Panc1 (cell line): ENCODE measurements at regions not wholly inside any gene's neighbourhood (a gene's known extent, or its start where the extent isn't known, plus 50 kb on each side); places are given as distances from the start of the nearest gene placed in this dataset.

Experiments used
- ATAC-seq: fragments of 200-7000 bp; cut with Tn5 transposase; 2 replicates; pipeline ENCODE4 v1.9.1; 2020; ENCODE audit warnings: mild to moderate bottlenecking, moderate library complexity
- BruUV-seq: library from RNA; stranded (reverse); fragments of 400-500 nt; replicated peaks from 2 replicates; lab custom pipeline; 2021; lab: Mats Ljungman, UMichigan
- CTCF ChIA-PET: fragments of 300-600 bp; sonication (Branson Sonifier 250); formaldehyde crosslinking; loops from one replicate; lab custom pipeline; 2022; ENCODE audit warnings: antibody characterized with exemption; lab: Charles Lee
- POLR2A ChIA-PET: fragments of 300-600 bp; sonication (Branson Sonifier 250); formaldehyde crosslinking; loops from one replicate; lab custom pipeline; 2022; ENCODE audit warnings: antibody characterized with exemption; lab: Charles Lee
- DNase-seq: peaks from one replicate; pipeline ENCODE4 v3.0.0-alpha.2; 2010; ENCODE audit warnings: low read depth, low spot score
- H3K27ac ChIP-seq: 2 replicates; pipeline ENCODE4 v1.5.1; 2011; ENCODE audit warnings: mild to moderate bottlenecking, low read length, inconsistent platforms
- H3K27me3 ChIP-seq: fragments of 200-500 bp; sonication (Bioruptor generic); 2 replicates; pipeline ENCODE4 v1.6.0; 2014; ENCODE audit warnings: low read length, inconsistent platforms; ENCODE audit not compliant: control insufficient read depth, insufficient read depth
- H3K36me3 ChIP-seq: fragments of 200-500 bp; sonication (Bioruptor generic); 2 replicates; pipeline ENCODE4 v1.5.1; 2014; ENCODE audit warnings: inconsistent platforms, mild to moderate bottlenecking, low read length, moderate library complexity; ENCODE audit not compliant: control insufficient read depth, insufficient read depth
- H3K4me1 ChIP-seq: 2 replicates; pipeline ENCODE4 v1.5.1; 2011; ENCODE audit warnings: inconsistent platforms, mild to moderate bottlenecking, low read length, moderate library complexity; ENCODE audit not compliant: control insufficient read depth, insufficient read depth
- H3K4me3 ChIP-seq, 2 experiments: 2 replicates each; pipeline ENCODE4 v1.5.1; 2011 to 2012; ENCODE audit warnings: low read depth in 2 of 2, low read length in 2 of 2, mild to moderate bottlenecking in 2 of 2, inconsistent platforms in 1 of 2, moderate library complexity in 1 of 2
- H3K9me3 ChIP-seq: fragments of 200-500 bp; sonication (Bioruptor generic); 2 replicates; pipeline ENCODE4 v1.5.1; 2014; ENCODE audit warnings: low read depth, mild to moderate bottlenecking, inconsistent platforms, low read length, moderate library complexity; ENCODE audit not compliant: control insufficient read depth, insufficient read depth
- POLR2AphosphoS5 ChIP-seq: IDR thresholded peaks from 2 replicates; pipeline ENCODE4 v1.6.1; 2012; ENCODE audit warnings: mild to moderate bottlenecking, low read depth, low read length, moderate library complexity
- SIN3A ChIP-seq: IDR thresholded peaks from 2 replicates; pipeline ENCODE4 v1.6.1; 2012; ENCODE audit warnings: low read depth, mild to moderate bottlenecking, low read length, moderate library complexity, borderline replicate concordance; ENCODE audit not compliant: insufficient read depth
- TCF7L2 ChIP-seq: IDR thresholded peaks from 2 replicates; pipeline ENCODE4 v1.6.1; 2011; ENCODE audit warnings: mild to moderate bottlenecking, low read depth, low read length, inconsistent platforms
- in situ Hi-C: cut with HindIII; loops from 2 replicates; pipeline ENCODE4 v1.10.0; 2016; ENCODE audit warnings: low sequenced_read_pairs, low pct_unique_long_range_greater_than_20kb
- intact Hi-C: fragments of 100-400 bp; cut with micrococcal nuclease; formaldehyde crosslinking; loops from one replicate; pipeline ENCODE4 v1.10.0; 2022; ENCODE audit not compliant: unreplicated experiment
- TF ChIP-seq, protein P1 (sequence below), 2 experiments: IDR thresholded peaks; 2 replicates each; pipeline ENCODE4 v1.6.1; 2011 to 2012; ENCODE audit warnings: low read depth in 2 of 2, control low read depth in 1 of 2, low read length in 1 of 2, mild to moderate bottlenecking in 1 of 2, moderate library complexity in 1 of 2; ENCODE audit not compliant: insufficient read depth in 1 of 2
- TF ChIP-seq, protein P2 (sequence below): fragments of 450-650 bp; IDR thresholded peaks from 2 replicates; pipeline ENCODE4 v1.5.1; 2017; ENCODE audit warnings: mild to moderate bottlenecking

DNA sequence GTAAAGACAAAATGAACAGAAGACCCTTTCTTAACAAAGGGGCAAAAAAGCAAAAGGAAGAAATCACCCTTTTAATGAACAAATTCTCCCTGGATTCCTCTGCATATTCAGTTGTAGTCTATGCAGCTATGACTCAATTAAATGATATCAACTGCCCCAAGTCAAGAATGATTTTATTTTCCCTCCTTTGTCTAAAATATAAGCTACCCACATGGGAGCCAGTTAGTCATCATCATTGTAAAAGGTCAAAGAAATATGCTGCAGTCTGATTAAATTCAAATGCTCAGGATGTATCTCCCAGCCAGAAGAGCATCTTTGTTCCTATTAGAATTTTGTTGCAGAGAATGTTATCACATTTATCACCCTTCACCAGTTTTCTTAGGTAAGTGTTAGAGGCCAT lies 84.0 kb downstream of the SST start:
- POLR2A ChIA-PET, result no interaction called here
- no peaks in the 10 kb centered on the region for H3K9me3 ChIP-seq
- H3K4me1 ChIP-seq, result no peaks in the 10 kb centered on the region; the same call in 1 of the 2 replicates
- BruUV-seq, result no TSS peak
- H3K36me3 ChIP-seq, result no peaks in the 10 kb centered on the region
- H3K27me3 ChIP-seq, result no peaks in the 10 kb centered on the region
- no peak overlapping the region for H3K4me3 ChIP-seq
- CTCF ChIA-PET, result no interaction called here
- ATAC-seq (no peak), DNase-seq (no peak)
- intact Hi-C loops, result no loop called here
- no peak for TF ChIP-seq SIN3A
- TF ChIP-seq, protein P1, sequence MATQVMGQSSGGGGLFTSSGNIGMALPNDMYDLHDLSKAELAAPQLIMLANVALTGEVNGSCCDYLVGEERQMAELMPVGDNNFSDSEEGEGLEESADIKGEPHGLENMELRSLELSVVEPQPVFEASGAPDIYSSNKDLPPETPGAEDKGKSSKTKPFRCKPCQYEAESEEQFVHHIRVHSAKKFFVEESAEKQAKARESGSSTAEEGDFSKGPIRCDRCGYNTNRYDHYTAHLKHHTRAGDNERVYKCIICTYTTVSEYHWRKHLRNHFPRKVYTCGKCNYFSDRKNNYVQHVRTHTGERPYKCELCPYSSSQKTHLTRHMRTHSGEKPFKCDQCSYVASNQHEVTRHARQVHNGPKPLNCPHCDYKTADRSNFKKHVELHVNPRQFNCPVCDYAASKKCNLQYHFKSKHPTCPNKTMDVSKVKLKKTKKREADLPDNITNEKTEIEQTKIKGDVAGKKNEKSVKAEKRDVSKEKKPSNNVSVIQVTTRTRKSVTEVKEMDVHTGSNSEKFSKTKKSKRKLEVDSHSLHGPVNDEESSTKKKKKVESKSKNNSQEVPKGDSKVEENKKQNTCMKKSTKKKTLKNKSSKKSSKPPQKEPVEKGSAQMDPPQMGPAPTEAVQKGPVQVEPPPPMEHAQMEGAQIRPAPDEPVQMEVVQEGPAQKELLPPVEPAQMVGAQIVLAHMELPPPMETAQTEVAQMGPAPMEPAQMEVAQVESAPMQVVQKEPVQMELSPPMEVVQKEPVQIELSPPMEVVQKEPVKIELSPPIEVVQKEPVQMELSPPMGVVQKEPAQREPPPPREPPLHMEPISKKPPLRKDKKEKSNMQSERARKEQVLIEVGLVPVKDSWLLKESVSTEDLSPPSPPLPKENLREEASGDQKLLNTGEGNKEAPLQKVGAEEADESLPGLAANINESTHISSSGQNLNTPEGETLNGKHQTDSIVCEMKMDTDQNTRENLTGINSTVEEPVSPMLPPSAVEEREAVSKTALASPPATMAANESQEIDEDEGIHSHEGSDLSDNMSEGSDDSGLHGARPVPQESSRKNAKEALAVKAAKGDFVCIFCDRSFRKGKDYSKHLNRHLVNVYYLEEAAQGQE (IDR thresholded peaks at IDR 0.05; ENCODE audit: insufficient read depth in 1 of 2, low read depth in 2 of 2, low read length in 1 of 2), result no peak
- TF ChIP-seq TCF7L2, result no peak
- TF ChIP-seq, protein P2, sequence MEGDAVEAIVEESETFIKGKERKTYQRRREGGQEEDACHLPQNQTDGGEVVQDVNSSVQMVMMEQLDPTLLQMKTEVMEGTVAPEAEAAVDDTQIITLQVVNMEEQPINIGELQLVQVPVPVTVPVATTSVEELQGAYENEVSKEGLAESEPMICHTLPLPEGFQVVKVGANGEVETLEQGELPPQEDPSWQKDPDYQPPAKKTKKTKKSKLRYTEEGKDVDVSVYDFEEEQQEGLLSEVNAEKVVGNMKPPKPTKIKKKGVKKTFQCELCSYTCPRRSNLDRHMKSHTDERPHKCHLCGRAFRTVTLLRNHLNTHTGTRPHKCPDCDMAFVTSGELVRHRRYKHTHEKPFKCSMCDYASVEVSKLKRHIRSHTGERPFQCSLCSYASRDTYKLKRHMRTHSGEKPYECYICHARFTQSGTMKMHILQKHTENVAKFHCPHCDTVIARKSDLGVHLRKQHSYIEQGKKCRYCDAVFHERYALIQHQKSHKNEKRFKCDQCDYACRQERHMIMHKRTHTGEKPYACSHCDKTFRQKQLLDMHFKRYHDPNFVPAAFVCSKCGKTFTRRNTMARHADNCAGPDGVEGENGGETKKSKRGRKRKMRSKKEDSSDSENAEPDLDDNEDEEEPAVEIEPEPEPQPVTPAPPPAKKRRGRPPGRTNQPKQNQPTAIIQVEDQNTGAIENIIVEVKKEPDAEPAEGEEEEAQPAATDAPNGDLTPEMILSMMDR, result no peak
- no peak for TF ChIP-seq POLR2AphosphoS5
- H3K27ac ChIP-seq, result no peak overlapping the region
- in situ Hi-C loops, result no loop called here

DNA sequence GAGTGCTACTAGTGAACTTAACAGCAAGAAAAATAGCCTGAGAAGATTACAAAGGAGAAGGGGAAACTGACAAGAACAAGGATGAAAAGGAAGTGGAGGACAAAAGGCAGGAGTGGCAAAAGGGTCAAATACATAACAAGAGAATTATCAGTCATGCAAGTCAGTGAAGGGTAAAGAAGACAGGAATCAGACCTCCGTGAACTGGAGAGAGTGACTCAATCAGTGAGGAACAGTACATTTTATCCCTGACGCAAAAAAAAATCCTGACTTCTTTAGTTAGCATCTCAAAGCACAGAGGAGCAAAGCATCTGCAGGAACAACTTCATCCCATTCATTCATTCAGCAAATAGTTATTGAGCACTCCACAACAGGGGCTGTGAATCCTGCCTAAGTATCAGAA lies 97.8 kb downstream of the SST start:
- TF ChIP-seq, protein P1 (IDR thresholded peaks at IDR 0.05; ENCODE audit: insufficient read depth in 1 of 2, low read depth in 2 of 2, low read length in 1 of 2), result no peak
- TF ChIP-seq SIN3A, result no peak
- TF ChIP-seq, protein P2, result no peak
- no peak for TF ChIP-seq POLR2AphosphoS5
- TF ChIP-seq TCF7L2, result no peak
- ChIA-PET POLR2A (no interaction called here), CTCF (no interaction called here)
- Histone ChIP-seq H3K27me3 (no peaks in the 10 kb centered on the region), H3K4me1 (no peaks in the 10 kb centered on the region), H3K36me3 (no peaks in the 10 kb centered on the region), H3K27ac (no peak overlapping the region), H3K4me3 (no peak overlapping the region), H3K9me3 (no peaks in the 10 kb centered on the region)
- intact Hi-C loops (no loop called here), in situ Hi-C loops (no loop called here)
- ATAC-seq, result no peak
- no peak for DNase-seq
- no TSS peak for BruUV-seq
